Eye (tissue), 1 donor: ENCODE measurements at regions not wholly inside any gene's neighbourhood (a gene's known extent, or its start where the extent isn't known, plus 50 kb on each side); places are given as distances from the start of the nearest gene placed in this dataset.
A peak's percentile ranks its signal among the peaks of the same experiment; 100 is the strongest.

ENCODE experiments used
- DNase-seq: peaks from one replicate; pipeline ENCODE4 v3.0.0-alpha.2; 2015

DNA sequence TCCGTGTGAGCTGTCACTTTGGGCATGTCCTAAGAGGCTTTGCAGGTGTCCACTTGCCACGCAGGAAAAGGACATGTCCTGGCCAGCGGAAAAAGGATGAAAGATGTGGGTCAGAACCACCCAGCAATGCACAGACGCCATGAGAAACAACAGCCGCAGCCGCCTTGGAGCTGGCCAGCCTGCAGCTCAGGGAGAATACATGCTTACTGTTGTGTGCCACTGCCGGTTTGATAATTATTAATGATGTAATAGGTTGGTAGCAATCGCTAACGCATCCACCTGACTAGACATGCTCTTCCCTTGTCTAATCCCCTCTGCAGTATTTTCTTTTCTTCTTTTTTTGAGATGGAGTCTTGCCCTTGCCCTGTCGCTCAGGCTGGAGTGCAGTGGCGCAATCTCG, 221.7 kb downstream of the HAUS1 start:
- DNase-seq: no peak

DNA sequence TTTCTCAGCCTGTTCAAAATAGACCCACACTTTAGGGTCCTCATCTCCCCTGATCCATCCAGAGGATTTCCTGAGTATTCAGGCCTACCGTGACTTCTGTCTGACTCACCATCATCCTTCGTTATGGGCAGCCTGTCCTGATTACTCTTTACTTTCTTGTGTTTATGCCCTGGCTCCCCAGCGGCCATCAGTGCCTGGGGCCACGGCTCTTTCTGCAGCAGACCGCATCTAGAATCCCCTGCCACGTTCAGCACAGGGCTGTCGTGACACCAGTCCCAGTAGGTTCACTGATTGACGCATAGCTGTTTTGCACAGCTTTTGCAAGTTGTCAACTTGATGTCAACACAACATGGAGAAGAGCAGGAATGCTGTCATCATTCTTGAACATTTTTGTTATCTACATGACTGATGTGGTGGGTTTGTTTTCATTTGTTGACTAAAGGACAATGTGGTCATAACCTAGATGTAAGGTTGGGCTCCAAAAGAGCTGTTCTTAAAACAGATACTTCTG, 225.6 kb downstream of the HAUS1 start:
- peak; percentile 31 for DNase-seq

DNA sequence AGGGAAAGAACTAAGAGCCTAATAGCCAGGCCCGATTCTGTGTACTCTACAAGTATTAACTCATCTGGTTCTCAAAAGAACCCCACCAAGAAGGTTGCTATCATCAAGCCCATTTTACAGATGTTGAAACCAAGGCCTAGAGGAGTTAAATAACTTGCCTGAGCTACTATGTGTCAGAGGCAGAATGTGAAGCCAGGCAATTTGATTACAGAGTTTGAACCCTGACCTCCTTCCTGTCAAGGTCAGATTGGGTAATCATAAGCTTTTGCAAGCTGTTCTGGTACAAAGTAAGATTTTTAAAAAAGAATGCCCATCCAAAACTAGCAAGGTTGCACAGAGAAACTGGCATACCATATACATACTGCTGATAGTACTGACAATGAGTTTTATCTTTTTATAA, 227.1 kb downstream of the HAUS1 start:
- DNase-seq: no peak

DNA sequence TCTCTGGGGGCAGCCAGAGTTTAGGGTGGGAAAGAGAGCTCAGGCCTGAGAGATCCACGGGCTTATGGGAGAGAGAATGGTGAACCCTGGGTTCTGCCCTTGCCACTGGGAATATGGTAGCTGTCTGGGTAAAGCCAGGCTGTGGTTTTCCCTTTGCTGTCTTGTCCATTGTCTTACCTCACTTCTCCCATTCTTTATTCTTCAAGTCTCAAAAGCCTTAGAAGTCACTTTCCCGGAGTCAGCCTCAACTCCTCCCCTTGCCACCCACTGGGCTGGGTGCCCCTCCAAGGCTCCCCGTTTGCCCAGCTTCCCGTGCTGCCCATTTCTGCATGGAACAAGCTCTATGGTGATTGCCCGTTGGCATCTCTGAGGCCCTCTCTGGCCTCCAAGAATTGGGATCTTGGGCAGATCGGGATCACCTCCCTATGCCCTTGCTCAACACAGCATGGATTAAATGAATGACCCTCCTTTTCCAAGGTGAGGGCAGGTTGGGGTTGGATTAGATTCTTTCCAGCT, 228.2 kb downstream of the HAUS1 start:
- no peak for DNase-seq

- DNase-seq: peak; percentile 87
Observed at GRCh38 chr18:46332921-46333341, 228.7 kb downstream of the HAUS1 start.

GRCh38 chr18:46333431-46334135, 229.4 kb downstream of the HAUS1 start:
- DNase-seq: peak; percentile 89

- DNase-seq: peak; percentile 89
Observed at GRCh38 chr18:46334868-46335281, 230.7 kb downstream of the HAUS1 start.

- DNase-seq: peak; percentile 83
Observed at GRCh38 chr18:46335534-46336101, 231.4 kb downstream of the HAUS1 start.

- peak; percentile 55 for DNase-seq
Observed at GRCh38 chr18:46336278-46337111, 232.3 kb downstream of the HAUS1 start.

GRCh38 chr18:46337271-46337670, 233.1 kb downstream of the HAUS1 start:
- peak; percentile 76 for DNase-seq

- DNase-seq: peak; percentile 88
Observed at GRCh38 chr18:46338205-46338604, 234.0 kb downstream of the HAUS1 start.

GRCh38 chr18:46338766-46339165, 234.6 kb downstream of the HAUS1 start:
- DNase-seq: peak; percentile 97

DNA sequence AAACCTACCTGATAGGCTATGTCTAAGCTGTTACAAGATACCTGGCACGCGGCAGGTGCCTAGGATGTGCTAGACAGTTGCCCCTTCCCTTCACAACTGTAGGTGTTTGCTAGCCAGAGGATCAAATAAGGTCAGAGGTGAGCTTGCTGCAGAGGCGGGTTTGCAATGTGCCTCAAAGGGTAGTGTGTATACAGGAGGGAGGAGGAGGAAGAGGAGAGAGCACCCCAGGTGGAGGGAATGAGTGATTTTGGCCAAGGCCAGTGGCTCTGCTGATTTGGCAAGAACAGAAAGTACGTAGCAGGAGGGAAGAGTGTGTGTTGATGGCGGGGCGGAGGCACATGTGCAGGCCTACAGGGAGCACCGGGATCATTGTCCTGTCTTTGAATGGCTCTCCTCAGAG, 236.5 kb downstream of the HAUS1 start:
- DNase-seq: no peak

GRCh38 chr18:46341986-46342525, 237.9 kb downstream of the HAUS1 start:
- no peak for DNase-seq

- DNase-seq: no peak
Observed at GRCh38 chr18:46343456-46343855, 239.3 kb downstream of the HAUS1 start.

- no peak for DNase-seq
Observed at GRCh38 chr18:46343931-46344372, 239.8 kb downstream of the HAUS1 start.

DNA sequence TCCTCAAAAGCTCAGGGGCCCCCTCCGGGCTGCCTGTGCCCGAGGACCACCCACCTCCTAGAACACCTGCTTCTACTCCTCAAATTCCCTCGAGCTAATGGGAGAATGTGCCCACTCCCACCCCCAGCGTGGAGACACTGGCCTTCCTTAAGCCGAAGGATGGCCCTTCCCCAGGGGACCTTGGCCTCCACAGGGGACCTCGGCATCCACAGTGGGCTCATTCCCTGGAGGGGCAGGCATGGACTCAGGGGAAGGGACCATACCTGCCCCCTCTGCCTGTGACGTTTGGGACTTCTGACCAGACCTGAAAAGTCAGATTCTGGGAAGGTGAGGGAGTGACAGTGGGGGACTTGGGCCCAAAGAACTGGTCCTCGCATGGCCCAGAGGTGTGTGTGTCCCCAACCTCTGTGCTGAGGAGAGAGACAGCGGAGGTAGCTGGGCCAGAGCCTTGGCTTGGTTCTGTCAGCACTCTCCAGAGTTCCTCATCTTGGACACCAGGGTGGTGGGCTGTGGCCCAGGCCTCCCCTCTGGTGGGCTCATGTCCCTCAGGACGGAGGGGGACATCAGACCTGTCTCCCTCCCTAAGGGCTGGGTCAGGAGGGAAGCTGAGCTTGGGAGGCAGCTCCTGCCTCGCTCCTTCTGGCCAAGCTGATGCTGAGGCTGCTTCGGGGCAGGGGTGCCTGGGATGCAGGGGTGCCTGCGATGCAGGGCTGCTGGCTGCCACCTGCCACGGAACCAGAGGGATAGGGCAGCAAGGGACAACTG, 240.4 kb downstream of the HAUS1 start:
- no peak for DNase-seq

GRCh38 chr18:46345181-46345465, 240.9 kb downstream of the HAUS1 start:
- no peak for DNase-seq

DNA sequence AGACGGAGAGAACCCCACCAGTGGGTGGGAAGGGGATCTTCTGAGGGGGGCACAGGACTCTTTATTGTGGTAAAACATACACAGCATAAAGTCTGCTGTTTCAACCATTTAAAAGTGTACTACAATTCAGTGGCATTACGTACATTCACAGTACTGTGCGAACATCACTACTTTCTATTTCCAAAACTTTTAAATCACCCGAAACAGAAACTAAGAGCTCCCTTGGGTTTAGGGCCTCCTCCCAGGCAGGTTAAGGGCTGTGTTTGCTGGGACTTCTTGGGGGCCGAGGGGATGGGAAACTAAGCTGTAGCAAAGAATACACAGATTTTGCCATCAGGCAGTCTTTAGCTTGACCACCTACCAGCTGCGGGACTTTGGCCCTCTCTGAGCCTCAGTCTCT, 242.0 kb downstream of the HAUS1 start:
- DNase-seq: no peak

GRCh38 chr18:46346896-46347630, 242.9 kb downstream of the HAUS1 start:
- no peak for DNase-seq

- DNase-seq: no peak
Observed at GRCh38 chr18:46350598-46351159, 246.5 kb downstream of the HAUS1 start.
